H9 (cell line): ENCODE measurements at regions not wholly inside any gene's neighbourhood (a gene's known extent, or its start where the extent isn't known, plus 50 kb on each side); places are given as distances from the start of the nearest gene placed in this dataset.

ENCODE experiments used
- DNase-seq: peaks from one replicate; pipeline ENCODE4 v3.0.0-alpha.2; 2017
- H2AFZ ChIP-seq: one replicate; pipeline ENCODE4 v1.6.1; 2013; ENCODE audit warnings: mild to moderate bottlenecking, low read length, control low read depth, moderate library complexity
- H2AK5ac ChIP-seq: 2 replicates; pipeline ENCODE4 v1.6.1; 2013; ENCODE audit warnings: low read length, control low read depth, mixed read lengths; ENCODE audit not compliant: insufficient read length
- H2BK120ac ChIP-seq: one replicate; pipeline ENCODE4 v1.6.1; 2013; ENCODE audit warnings: low read depth, mild to moderate bottlenecking, low read length, control low read depth, inconsistent platforms; ENCODE audit not compliant: poor library complexity, severe bottlenecking
- H2BK12ac ChIP-seq: 2 replicates; pipeline ENCODE4 v1.6.1; 2013; ENCODE audit warnings: low read length, control low read depth, mixed read lengths, low read depth; ENCODE audit not compliant: insufficient read length
- H2BK15ac ChIP-seq: 2 replicates; pipeline ENCODE4 v1.6.1; 2013; ENCODE audit warnings: low read depth, low read length, control low read depth
- H2BK20ac ChIP-seq: one replicate; pipeline ENCODE4 v1.6.1; 2013; ENCODE audit warnings: low read depth, mild to moderate bottlenecking, low read length, control low read depth, inconsistent platforms; ENCODE audit not compliant: poor library complexity, severe bottlenecking
- H2BK5ac ChIP-seq: 2 replicates; pipeline ENCODE4 v1.6.1; 2013; ENCODE audit warnings: low read length, control low read depth, mixed read lengths; ENCODE audit not compliant: insufficient read length
- H3K14ac ChIP-seq: 2 replicates; pipeline ENCODE4 v1.6.1; 2013; ENCODE audit warnings: low read length, control low read depth; ENCODE audit not compliant: insufficient read depth
- H3K18ac ChIP-seq: 2 replicates; pipeline ENCODE4 v1.6.1; 2013; ENCODE audit warnings: low read depth, mild to moderate bottlenecking, mixed read lengths, low read length, control low read depth; ENCODE audit not compliant: insufficient read length
- H3K23ac ChIP-seq: 2 replicates; pipeline ENCODE4 v1.6.1; 2013; ENCODE audit warnings: low read length, control low read depth, mixed read lengths, low read depth; ENCODE audit not compliant: insufficient read length
- H3K23me2 ChIP-seq: 2 replicates; pipeline ENCODE4 v1.6.1; 2013; ENCODE audit warnings: low read depth, mild to moderate bottlenecking, mixed read lengths, low read length, control low read depth; ENCODE audit not compliant: insufficient read length, poor library complexity, severe bottlenecking
- H3K27ac ChIP-seq: 2 replicates; pipeline ENCODE4 v1.5.1; 2013; ENCODE audit warnings: low read length, control low read depth, mixed read lengths, low read depth; ENCODE audit not compliant: insufficient read length
- H3K27me3 ChIP-seq: 2 replicates; pipeline ENCODE4 v1.6.1; 2013; ENCODE audit warnings: low read length, control low read depth, inconsistent platforms; ENCODE audit not compliant: insufficient read depth
- H3K4ac ChIP-seq: 2 replicates; pipeline ENCODE4 v1.6.1; 2013; ENCODE audit warnings: low read depth, mild to moderate bottlenecking, control low read depth, inconsistent platforms, low read length, moderate library complexity
- H3K4me1 ChIP-seq: 2 replicates; pipeline ENCODE4 v1.6.1; 2013; ENCODE audit warnings: low read length, control low read depth, inconsistent platforms; ENCODE audit not compliant: insufficient read depth
- H3K4me2 ChIP-seq: 2 replicates; pipeline ENCODE4 v1.6.1; 2013; ENCODE audit warnings: low read length, control low read depth, mixed read lengths; ENCODE audit not compliant: insufficient read length, insufficient read depth
- H3K56ac ChIP-seq: 2 replicates; pipeline ENCODE4 v1.6.1; 2013; ENCODE audit warnings: low read depth, mild to moderate bottlenecking, mixed read lengths, low read length, control low read depth; ENCODE audit not compliant: insufficient read length
- H3K79me1 ChIP-seq: 2 replicates; pipeline ENCODE4 v1.6.1; 2013; ENCODE audit warnings: low read depth, mild to moderate bottlenecking, moderate library complexity, low read length, control low read depth, inconsistent platforms; ENCODE audit not compliant: insufficient read depth, poor library complexity, severe bottlenecking
- H3K79me2 ChIP-seq: 2 replicates; pipeline ENCODE4 v1.6.1; 2013; ENCODE audit warnings: low read length, control low read depth, inconsistent platforms; ENCODE audit not compliant: insufficient read depth
- H3K9ac ChIP-seq: 2 replicates; pipeline ENCODE4 v1.6.1; 2013; ENCODE audit warnings: low read length, control low read depth, mixed read lengths; ENCODE audit not compliant: insufficient read length; ENCODE audit errors: extremely low read depth
- H3K9me3 ChIP-seq: one replicate; pipeline ENCODE4 v1.6.1; 2013; ENCODE audit warnings: low read depth, low read length, inconsistent platforms; ENCODE audit not compliant: control insufficient read depth
- H3T11ph ChIP-seq: one replicate; pipeline ENCODE4 v1.6.1; 2013; ENCODE audit warnings: mild to moderate bottlenecking, low read length, control low read depth, inconsistent platforms
- H4K20me1 ChIP-seq: one replicate; pipeline ENCODE4 v1.6.1; 2013; ENCODE audit not compliant: control insufficient read depth, insufficient read length, insufficient read depth
- H4K5ac ChIP-seq: 2 replicates; pipeline ENCODE4 v1.6.1; 2013; ENCODE audit warnings: low read depth, mild to moderate bottlenecking, mixed read lengths, low read length, control low read depth; ENCODE audit not compliant: insufficient read length
- H4K8ac ChIP-seq: replicated peaks from 2 replicates; pipeline ENCODE4 v1.6.1; 2013; ENCODE audit warnings: low read length, control low read depth, mixed read lengths, low read depth; ENCODE audit not compliant: insufficient read length
- H4K91ac ChIP-seq: 2 replicates; pipeline ENCODE4 v1.6.1; 2013; ENCODE audit warnings: low read depth, mild to moderate bottlenecking, moderate library complexity, mixed read lengths, low read length, control low read depth; ENCODE audit not compliant: insufficient read length
- H3K27ac Mint-ChIP-seq, 3 experiments: 2 replicates in 2 of 3; 3 replicates in 1 of 3; pipeline ENCODE4 v1.8.0; 2020 to 2021; ENCODE audit warnings: mixed read lengths in 3 of 3, mild to moderate bottlenecking in 1 of 3, moderate library complexity in 1 of 3
- H3K27me3 Mint-ChIP-seq: 2 replicates; pipeline ENCODE4 v1.8.0; 2021; ENCODE audit warnings: low read depth, mild to moderate bottlenecking, moderate library complexity, mixed read lengths
- H3K36me3 Mint-ChIP-seq, 3 experiments: 2 replicates in 2 of 3; 3 replicates in 1 of 3; pipeline ENCODE4 v1.8.0; 2020 to 2021; ENCODE audit warnings: low read depth in 3 of 3, mixed read lengths in 3 of 3; ENCODE audit not compliant: insufficient read depth in 1 of 3
- H3K4me1 Mint-ChIP-seq, 2 experiments: 2 replicates each; pipeline ENCODE4 v1.8.0; 2020; ENCODE audit warnings: mixed read lengths in 2 of 2
- H3K4me3 Mint-ChIP-seq, 2 experiments: 2 replicates in 1 of 2; 3 replicates in 1 of 2; pipeline ENCODE4 v1.8.0; 2020 to 2021; ENCODE audit warnings: mild to moderate bottlenecking in 2 of 2, mixed read lengths in 2 of 2, moderate library complexity in 1 of 2
- H3K9me3 Mint-ChIP-seq, 2 experiments: 2 replicates in 1 of 2; 3 replicates in 1 of 2; pipeline ENCODE4 v1.8.0; 2020; ENCODE audit warnings: mild to moderate bottlenecking in 2 of 2, mixed read lengths in 2 of 2, moderate library complexity in 1 of 2
- CTCF ChIP-seq: fragments of 200-600 bp; sonication (generic); conservative IDR thresholded peaks from 3 replicates; pipeline ENCODE4 v1.8.0; 2021; ENCODE audit warnings: antibody characterized with exemption, mild to moderate bottlenecking
- WGBS: extraction: QIAGEN DNeasy Blood & Tissue Kit; methylation state at CpG from one replicate; pipeline ENCODE4 v1.1.7; 2013; ENCODE audit warnings: missing lambda C conversion rate, low lambda C conversion rate, mixed read lengths; ENCODE audit not compliant: insufficient read length; ENCODE audit errors: extremely low coverage; 5-methylcytosine and 5-hydroxymethylcytosine counted together

- no peak overlapping the region for H2AK5ac ChIP-seq
- H3K23ac ChIP-seq = no peak overlapping the region
- DNase-seq = no peak
- H2BK15ac ChIP-seq = no peak overlapping the region
- Mint-ChIP-seq H3K4me3 (no peak overlapping the region), H3K36me3 (no peaks in the 10 kb centered on the region), H3K9me3 (no peaks in the 10 kb centered on the region; a peak in 1 of 5 replicates), H3K27me3 (no peaks in the 10 kb centered on the region), H3K27ac (peak overlapping the region in 1 of 3 experiments; percentile 5; a peak in 2 of 7 replicates), H3K4me1 (peaks cover 26 to 39% of the 10 kb centered on the region in 2 experiments)
- no peak overlapping the region for H2BK12ac ChIP-seq
- no peak overlapping the region for H3K18ac ChIP-seq
- no peaks in the 10 kb centered on the region for H3K79me1 ChIP-seq
- no peak overlapping the region for H4K91ac ChIP-seq
- no peak overlapping the region for H3K27ac ChIP-seq
- H2AFZ ChIP-seq = no peak overlapping the region
- no CpG with 5 or more reads among the region's 5 CpGs for WGBS
- no peak overlapping the region for H4K5ac ChIP-seq
- no peaks in the 10 kb centered on the region for H3K9me3 ChIP-seq
- no peak overlapping the region for H2BK120ac ChIP-seq
- no peak overlapping the region for H3K9ac ChIP-seq
- no peaks in the 10 kb centered on the region for H4K20me1 ChIP-seq
- H3K4me2 ChIP-seq = no peak overlapping the region
- H2BK20ac ChIP-seq = no peak overlapping the region
- no peak for TF ChIP-seq CTCF
- H3T11ph ChIP-seq = no peak overlapping the region
- no peak overlapping the region for H2BK5ac ChIP-seq
- no peak overlapping the region for H3K14ac ChIP-seq
- H3K27me3 ChIP-seq = no peaks in the 10 kb centered on the region
- peaks cover 8% of the 10 kb centered on the region; the same call in 1 of the 2 replicates for H3K4me1 ChIP-seq
- no peak overlapping the region for H4K8ac ChIP-seq
- no peak overlapping the region for H3K56ac ChIP-seq
- H3K79me2 ChIP-seq = no peaks in the 10 kb centered on the region
- H3K4ac ChIP-seq = no peak overlapping the region
- H3K23me2 ChIP-seq = no peaks in the 10 kb centered on the region
Observed at GRCh38 chr4:11155208-11155867, 273.4 kb downstream of the HS3ST1 start.
